ENCODE measurements at regions not wholly inside any gene's neighbourhood (a gene's known extent, or its start where the extent isn't known, plus 50 kb on each side); places are given as distances from the start of the nearest gene placed in this dataset.

GRCh38 chr9:81174023-81174422, 515.3 kb downstream of the TLE1 start:
- Histone ChIP-seq H3K27ac (ENCODE audit: low read depth, low read length) (no peak overlapping the region), H4K20me1 (ENCODE audit: control insufficient read depth, insufficient read depth, low read depth, low read length) (no peaks in the 10 kb centered on the region), H3K9me3 (ENCODE audit: control insufficient read depth, insufficient read depth, low read length) (no peaks in the 10 kb centered on the region), H3K4me2 (ENCODE audit: low read length) (no peak overlapping the region), H3F3A (ENCODE audit: control insufficient read depth, insufficient read depth) (no peaks in the 10 kb centered on the region), H3K9me2 (replicated peaks; ENCODE audit: control insufficient read depth, low read length) (no peaks in the 10 kb centered on the region), H3K4me1 (ENCODE audit: control insufficient read depth, low read length) (no peaks in the 10 kb centered on the region), H3K4me3 (ENCODE audit: low read length) (no peak overlapping the region), H3K79me2 (ENCODE audit: control insufficient read depth, low read length) (no peaks in the 10 kb centered on the region), H3K36me3 (ENCODE audit: control insufficient read depth, low read length) (no peaks in the 10 kb centered on the region), H3K27me3 (ENCODE audit: control insufficient read depth, low read length) (no peaks in the 10 kb centered on the region)
- no peak for TF ChIP-seq CTCF (IDR thresholded peaks at IDR 0.05; ENCODE audit: low read depth, low read length, poor library complexity, severe bottlenecking)
- TF ChIP-seq EZH2phosphoT487 (IDR thresholded peaks at IDR 0.05; ENCODE audit: borderline replicate concordance, low read length), result no peak

- no peak overlapping the region for H3K4me2 ChIP-seq (ENCODE audit: low read length)
- no peaks in the 10 kb centered on the region for H4K20me1 ChIP-seq (ENCODE audit: control insufficient read depth, insufficient read depth, low read depth, low read length)
- no peaks in the 10 kb centered on the region for H3F3A ChIP-seq (ENCODE audit: control insufficient read depth, insufficient read depth)
- H3K9me3 ChIP-seq (ENCODE audit: control insufficient read depth, insufficient read depth, low read length), result no peaks in the 10 kb centered on the region
- no peaks in the 10 kb centered on the region for H3K9me2 ChIP-seq (replicated peaks; ENCODE audit: control insufficient read depth, low read length)
- TF ChIP-seq CTCF (IDR thresholded peaks at IDR 0.05; ENCODE audit: low read depth, low read length, poor library complexity, severe bottlenecking), result no peak
- no peak for TF ChIP-seq EZH2phosphoT487 (IDR thresholded peaks at IDR 0.05; ENCODE audit: borderline replicate concordance, low read length)
- no peaks in the 10 kb centered on the region for H3K27me3 ChIP-seq (ENCODE audit: control insufficient read depth, low read length)
- H3K27ac ChIP-seq (ENCODE audit: low read depth, low read length), result no peak overlapping the region
- H3K4me3 ChIP-seq (ENCODE audit: low read length), result no peak overlapping the region
- H3K79me2 ChIP-seq (ENCODE audit: control insufficient read depth, low read length), result no peaks in the 10 kb centered on the region
- H3K36me3 ChIP-seq (ENCODE audit: control insufficient read depth, low read length), result no peaks in the 10 kb centered on the region
- H3K4me1 ChIP-seq (ENCODE audit: control insufficient read depth, low read length), result no peaks in the 10 kb centered on the region
Observed at GRCh38 chr9:81171689-81172088, 517.7 kb downstream of the TLE1 start.

GRCh38 chr9:81162361-81162760, 527.0 kb downstream of the TLE1 start:
- Histone ChIP-seq H3F3A (ENCODE audit: control insufficient read depth, insufficient read depth) (no peaks in the 10 kb centered on the region), H4K20me1 (ENCODE audit: control insufficient read depth, insufficient read depth, low read depth, low read length) (no peaks in the 10 kb centered on the region), H3K4me1 (ENCODE audit: control insufficient read depth, low read length) (no peaks in the 10 kb centered on the region), H3K27me3 (ENCODE audit: control insufficient read depth, low read length) (no peaks in the 10 kb centered on the region), H3K9me2 (replicated peaks; ENCODE audit: control insufficient read depth, low read length) (no peaks in the 10 kb centered on the region), H3K4me3 (ENCODE audit: low read length) (no peak overlapping the region), H3K4me2 (ENCODE audit: low read length) (no peak overlapping the region), H3K36me3 (ENCODE audit: control insufficient read depth, low read length) (no peaks in the 10 kb centered on the region), H3K9me3 (ENCODE audit: control insufficient read depth, insufficient read depth, low read length) (no peaks in the 10 kb centered on the region), H3K27ac (ENCODE audit: low read depth, low read length) (no peak overlapping the region), H3K79me2 (ENCODE audit: control insufficient read depth, low read length) (no peaks in the 10 kb centered on the region)
- TF ChIP-seq CTCF (IDR thresholded peaks at IDR 0.05; ENCODE audit: low read depth, low read length, poor library complexity, severe bottlenecking), result no peak
- TF ChIP-seq EZH2phosphoT487 (IDR thresholded peaks at IDR 0.05; ENCODE audit: borderline replicate concordance, low read length), result no peak

- Histone ChIP-seq H3K27ac (ENCODE audit: low read depth, low read length) (no peak overlapping the region), H3K4me1 (ENCODE audit: control insufficient read depth, low read length) (no peaks in the 10 kb centered on the region), H3K9me3 (ENCODE audit: control insufficient read depth, insufficient read depth, low read length) (no peaks in the 10 kb centered on the region), H3K36me3 (ENCODE audit: control insufficient read depth, low read length) (no peaks in the 10 kb centered on the region), H3K9me2 (replicated peaks; ENCODE audit: control insufficient read depth, low read length) (no peaks in the 10 kb centered on the region), H4K20me1 (ENCODE audit: control insufficient read depth, insufficient read depth, low read depth, low read length) (no peaks in the 10 kb centered on the region), H3K4me3 (ENCODE audit: low read length) (no peak overlapping the region), H3K79me2 (ENCODE audit: control insufficient read depth, low read length) (no peaks in the 10 kb centered on the region), H3K27me3 (ENCODE audit: control insufficient read depth, low read length) (no peaks in the 10 kb centered on the region), H3F3A (ENCODE audit: control insufficient read depth, insufficient read depth) (no peaks in the 10 kb centered on the region), H3K4me2 (ENCODE audit: low read length) (no peak overlapping the region)
- TF ChIP-seq CTCF (IDR thresholded peaks at IDR 0.05; ENCODE audit: low read depth, low read length, poor library complexity, severe bottlenecking) (no peak), EZH2phosphoT487 (IDR thresholded peaks at IDR 0.05; ENCODE audit: borderline replicate concordance, low read length) (no peak)
Observed at GRCh38 chr9:81156381-81156780, 533.0 kb downstream of the TLE1 start.
